Mononuclear cell (primary cell): ENCODE measurements at regions not wholly inside any gene's neighbourhood (a gene's known extent, or its start where the extent isn't known, plus 50 kb on each side); places are given as distances from the start of the nearest gene placed in this dataset.
"Not testable (repeated sequence)": the region's sequence is repeated elsewhere in the genome, so short reads cannot be mapped to it uniquely, and the experiment has no call there.

Experiments used
- H3K27me3 ChIP-seq: 2 replicates; pipeline ENCODE4 v1.6.0; 2011; ENCODE audit warnings: low read length, control low read depth; ENCODE audit not compliant: insufficient read depth
- H3K4me1 ChIP-seq: 2 replicates; pipeline ENCODE4 v1.5.1; 2011; ENCODE audit warnings: mild to moderate bottlenecking, low read length, control low read depth; ENCODE audit not compliant: insufficient read depth
- H3K4me3 ChIP-seq: 2 replicates; pipeline ENCODE4 v1.5.1; 2011; ENCODE audit warnings: mild to moderate bottlenecking, low read length, moderate library complexity
- H3K9me3 ChIP-seq: 2 replicates; pipeline ENCODE4 v1.5.1; 2011; ENCODE audit warnings: low read depth, mild to moderate bottlenecking, control low read depth, low read length

- no peaks in the 10 kb centered on the region for H3K4me1 ChIP-seq
- no peaks in the 10 kb centered on the region for H3K27me3 ChIP-seq
- H3K4me3 ChIP-seq: no peak overlapping the region
- H3K9me3 ChIP-seq: no peaks in the 10 kb centered on the region
These were observed 142.7 kb upstream of the FZD8 start for GRCh38 chr10:35784751-35785150.

- Histone ChIP-seq H3K4me3 (no peak overlapping the region), H3K9me3 (no peaks in the 10 kb centered on the region), H3K27me3 (no peaks in the 10 kb centered on the region), H3K4me1 (no peaks in the 10 kb centered on the region)
These were observed 141.3 kb upstream of the FZD8 start for GRCh38 chr10:35783305-35783838.

GRCh38 chr10:35781643-35782035 lies 139.5 kb upstream of the FZD8 start:
- no peaks in the 10 kb centered on the region for H3K4me1 ChIP-seq
- H3K27me3 ChIP-seq: no peaks in the 10 kb centered on the region
- H3K4me3 ChIP-seq: no peak overlapping the region
- H3K9me3 ChIP-seq: no peaks in the 10 kb centered on the region

GRCh38 chr10:35780970-35781642 lies 139.0 kb upstream of the FZD8 start:
- H3K9me3 ChIP-seq: no peaks in the 10 kb centered on the region
- no peaks in the 10 kb centered on the region for H3K27me3 ChIP-seq
- no peaks in the 10 kb centered on the region for H3K4me1 ChIP-seq
- no peak overlapping the region for H3K4me3 ChIP-seq

GRCh38 chr10:35778306-35778705 lies 136.2 kb upstream of the FZD8 start:
- Histone ChIP-seq H3K4me1 (no peaks in the 10 kb centered on the region), H3K4me3 (no peak overlapping the region), H3K9me3 (no peaks in the 10 kb centered on the region), H3K27me3 (no peaks in the 10 kb centered on the region)

GRCh38 chr10:35776557-35776956 lies 134.5 kb upstream of the FZD8 start:
- H3K4me1 ChIP-seq, H3K9me3 ChIP-seq, H3K4me3 ChIP-seq, H3K27me3 ChIP-seq: not testable (repeated sequence)

- H3K4me3 ChIP-seq: no peak overlapping the region
- H3K9me3 ChIP-seq: no peaks in the 10 kb centered on the region
- peaks cover 3% of the 10 kb centered on the region for H3K27me3 ChIP-seq
- H3K4me1 ChIP-seq: no peaks in the 10 kb centered on the region
These were observed 132.0 kb upstream of the FZD8 start for GRCh38 chr10:35774109-35774508.

GRCh38 chr10:35770817-35771355 lies 128.8 kb upstream of the FZD8 start:
- Histone ChIP-seq H3K27me3 (peaks cover 3% of the 10 kb centered on the region), H3K4me3 (no peak overlapping the region), H3K9me3 (no peaks in the 10 kb centered on the region), H3K4me1 (no peaks in the 10 kb centered on the region)

- peaks cover 3% of the 10 kb centered on the region for H3K27me3 ChIP-seq
- no peaks in the 10 kb centered on the region for H3K4me1 ChIP-seq
- H3K9me3 ChIP-seq: no peaks in the 10 kb centered on the region
- no peak overlapping the region for H3K4me3 ChIP-seq
These were observed 127.7 kb upstream of the FZD8 start for GRCh38 chr10:35769795-35770194.

- H3K27me3 ChIP-seq: peaks cover 3% of the 10 kb centered on the region
- no peaks in the 10 kb centered on the region for H3K4me1 ChIP-seq
- no peaks in the 10 kb centered on the region for H3K9me3 ChIP-seq
- H3K4me3 ChIP-seq: no peak overlapping the region
These were observed 126.6 kb upstream of the FZD8 start for GRCh38 chr10:35768731-35769130.

GRCh38 chr10:35768011-35768410 lies 125.9 kb upstream of the FZD8 start:
- Histone ChIP-seq H3K4me1 (no peaks in the 10 kb centered on the region), H3K4me3 (no peak overlapping the region), H3K9me3 (no peaks in the 10 kb centered on the region), H3K27me3 (peaks cover 3% of the 10 kb centered on the region)

GRCh38 chr10:35765996-35766395 lies 123.9 kb upstream of the FZD8 start:
- Histone ChIP-seq H3K27me3 (no peaks in the 10 kb centered on the region), H3K9me3 (no peaks in the 10 kb centered on the region), H3K4me1 (no peaks in the 10 kb centered on the region), H3K4me3 (no peak overlapping the region)

- Histone ChIP-seq H3K9me3 (no peaks in the 10 kb centered on the region), H3K4me3 (no peak overlapping the region), H3K4me1 (no peaks in the 10 kb centered on the region), H3K27me3 (no peaks in the 10 kb centered on the region)
These were observed 123.0 kb upstream of the FZD8 start for GRCh38 chr10:35765066-35765527.

GRCh38 chr10:35762311-35763030 lies 120.4 kb upstream of the FZD8 start:
- no peaks in the 10 kb centered on the region for H3K27me3 ChIP-seq
- no peaks in the 10 kb centered on the region for H3K4me1 ChIP-seq
- no peaks in the 10 kb centered on the region for H3K9me3 ChIP-seq
- no peak overlapping the region for H3K4me3 ChIP-seq

- H3K27me3 ChIP-seq: no peaks in the 10 kb centered on the region
- H3K9me3 ChIP-seq: no peaks in the 10 kb centered on the region
- H3K4me1 ChIP-seq: no peaks in the 10 kb centered on the region
- no peak overlapping the region for H3K4me3 ChIP-seq
These were observed 116.0 kb upstream of the FZD8 start for GRCh38 chr10:35758076-35758475.
